PC-9 (cell line): ENCODE measurements at regions not wholly inside any gene's neighbourhood (a gene's known extent, or its start where the extent isn't known, plus 50 kb on each side); places are given as distances from the start of the nearest gene placed in this dataset.

Source experiments
- BruUV-seq: library from RNA; stranded (reverse); fragments of 400-500 nt; replicated peaks from 2 replicates; lab custom pipeline; 2021; lab: Mats Ljungman, UMichigan
- CTCF ChIA-PET: fragments of 300-600 bp; sonication (Branson Sonifier 250); formaldehyde crosslinking; loops from one replicate; lab custom pipeline; 2022; ENCODE audit warnings: antibody characterized with exemption; lab: Charles Lee
- POLR2A ChIA-PET: fragments of 300-600 bp; sonication (Branson Sonifier 250); formaldehyde crosslinking; loops from one replicate; lab custom pipeline; 2022; ENCODE audit warnings: antibody characterized with exemption; ENCODE audit not compliant: unreplicated experiment; lab: Charles Lee
- DNase-seq, 2 experiments: peaks; one replicate each; pipeline versions ENCODE4 v3.0.0 to v3.0.0-alpha.2; 2015 to 2022; ENCODE audit warnings: mixed read lengths in 1 of 2
- H2AFZ ChIP-seq: fragments of 200-600 bp; sonication (generic); 2 replicates; pipeline ENCODE4 v1.8.1; 2017; ENCODE audit warnings: antibody characterized with exemption
- H3F3A ChIP-seq: fragments of 200-600 bp; sonication (generic); 2 replicates; pipeline ENCODE4 v1.8.1; 2017; ENCODE audit warnings: antibody characterized with exemption, mild to moderate bottlenecking, low read depth; ENCODE audit not compliant: insufficient read depth
- H3K27ac ChIP-seq: fragments of 200-600 bp; sonication (generic); 2 replicates; pipeline ENCODE4 v1.6.1; 2016; ENCODE audit warnings: mixed run types
- H3K27me3 ChIP-seq: fragments of 200-600 bp; sonication (generic); 2 replicates; pipeline ENCODE4 v1.6.1; 2016; ENCODE audit warnings: low read depth, mixed run types; ENCODE audit not compliant: insufficient read depth
- H3K36me3 ChIP-seq: fragments of 200-600 bp; sonication (generic); 2 replicates; pipeline ENCODE4 v1.6.1; 2016; ENCODE audit warnings: low read depth, mixed run types
- H3K4me1 ChIP-seq: fragments of 200-600 bp; sonication (generic); replicated peaks from 2 replicates; pipeline ENCODE4 v1.6.1; 2016; ENCODE audit warnings: mixed run types; ENCODE audit not compliant: insufficient read depth
- H3K4me2 ChIP-seq: fragments of 200-600 bp; sonication (generic); 2 replicates; pipeline ENCODE4 v1.6.1; 2017; ENCODE audit warnings: mixed run types
- H3K4me3 ChIP-seq: fragments of 200-600 bp; sonication (generic); 2 replicates; pipeline ENCODE4 v1.6.1; 2016; ENCODE audit warnings: mixed run types
- H3K79me2 ChIP-seq: fragments of 200-600 bp; sonication (generic); 2 replicates; pipeline ENCODE4 v1.6.1; 2017; ENCODE audit warnings: low read depth, mixed run types
- H3K9me2 ChIP-seq: fragments of 200-600 bp; sonication (generic); 2 replicates; pipeline ENCODE4 v1.8.1; 2017; ENCODE audit warnings: mild to moderate bottlenecking; ENCODE audit not compliant: insufficient read depth
- H3K9me3 ChIP-seq: fragments of 200-600 bp; sonication (generic); 2 replicates; pipeline ENCODE4 v1.8.1; 2016; ENCODE audit warnings: low read depth; ENCODE audit not compliant: insufficient read depth
- H4K20me1 ChIP-seq: fragments of 200-600 bp; sonication (generic); 2 replicates; pipeline ENCODE4 v1.8.1; 2017; ENCODE audit not compliant: insufficient read depth
- CTCF ChIP-seq: fragments of 200-600 bp; sonication (generic); conservative IDR thresholded peaks from 2 replicates; pipeline ENCODE4 v1.6.1; 2017; ENCODE audit warnings: mixed run types, antibody characterized with exemption, mild to moderate bottlenecking, moderate library complexity
- EZH2 ChIP-seq: fragments of 200-600 bp; sonication (generic); IDR thresholded peaks from 2 replicates; pipeline ENCODE4 v1.8.0; 2017; ENCODE audit warnings: antibody characterized with exemption, low read depth
- intact Hi-C: fragments of 100-400 bp; cut with micrococcal nuclease; formaldehyde crosslinking; loops from one replicate; pipeline ENCODE4 v1.10.0; 2022; ENCODE audit not compliant: unreplicated experiment

GRCh38 chr1:37242501-37242900, 208.2 kb upstream of the GRIK3 start:
- H3K27ac ChIP-seq = no peak overlapping the region
- ChIA-PET POLR2A (no interaction called here), CTCF (no interaction called here)
- H3K4me1 ChIP-seq = no peaks in the 10 kb centered on the region
- peaks cover 79% of the 10 kb centered on the region for H3K27me3 ChIP-seq
- no peak overlapping the region for H3K4me2 ChIP-seq
- H3F3A ChIP-seq = no peaks in the 10 kb centered on the region
- H3K9me3 ChIP-seq = no peaks in the 10 kb centered on the region
- H3K9me2 ChIP-seq = no peaks in the 10 kb centered on the region
- H4K20me1 ChIP-seq = no peaks in the 10 kb centered on the region
- no peak for TF ChIP-seq EZH2
- no peak for TF ChIP-seq CTCF
- no peaks in the 10 kb centered on the region for H3K79me2 ChIP-seq
- no peak for DNase-seq
- H3K36me3 ChIP-seq = no peaks in the 10 kb centered on the region
- H3K4me3 ChIP-seq = no peak overlapping the region
- no peak overlapping the region for H2AFZ ChIP-seq
- no TSS peak for BruUV-seq
- intact Hi-C loops = no loop called here

- no peak for TF ChIP-seq CTCF
- TF ChIP-seq EZH2 = no peak
- intact Hi-C loops = no loop called here
These were observed 209.2 kb upstream of the GRIK3 start for GRCh38 chr1:37243368-37244082.

GRCh38 chr1:37244083-37244480, 209.8 kb upstream of the GRIK3 start:
- Histone ChIP-seq H3K9me3 (no peaks in the 10 kb centered on the region), H3K27ac (no peak overlapping the region), H3K27me3 (peaks cover 77% of the 10 kb centered on the region), H3K79me2 (no peaks in the 10 kb centered on the region), H2AFZ (no peak overlapping the region), H3K4me3 (no peak overlapping the region), H3K4me1 (no peaks in the 10 kb centered on the region), H4K20me1 (no peaks in the 10 kb centered on the region), H3F3A (no peaks in the 10 kb centered on the region), H3K36me3 (no peaks in the 10 kb centered on the region), H3K9me2 (no peaks in the 10 kb centered on the region), H3K4me2 (no peak overlapping the region)
- CTCF ChIA-PET = no interaction called here
- POLR2A ChIA-PET = no interaction called here
- BruUV-seq = no TSS peak
- TF ChIP-seq CTCF = no peak
- TF ChIP-seq EZH2 = no peak
- intact Hi-C loops = no loop called here
- DNase-seq = no peak

More at GRCh38 chr1:37243368-37244082, 209.2 kb upstream of the GRIK3 start:
- no TSS peak for BruUV-seq
- peaks cover 82% of the 10 kb centered on the region for H3K27me3 ChIP-seq
- H4K20me1 ChIP-seq = no peaks in the 10 kb centered on the region
- no peaks in the 10 kb centered on the region for H3K9me3 ChIP-seq
- H3K9me2 ChIP-seq = no peaks in the 10 kb centered on the region
- H3K4me2 ChIP-seq = no peak overlapping the region
- ChIA-PET CTCF (no interaction called here), POLR2A (no interaction called here)
- H3K4me1 ChIP-seq = no peaks in the 10 kb centered on the region
- no peaks in the 10 kb centered on the region for H3K36me3 ChIP-seq
- H2AFZ ChIP-seq = no peak overlapping the region
- no peak overlapping the region for H3K4me3 ChIP-seq
- DNase-seq = no peak
- H3K79me2 ChIP-seq = no peaks in the 10 kb centered on the region
- H3F3A ChIP-seq = no peaks in the 10 kb centered on the region
- no peak overlapping the region for H3K27ac ChIP-seq
